Panc1 (cell line): ENCODE measurements at regions not wholly inside any gene's neighbourhood (a gene's known extent, or its start where the extent isn't known, plus 50 kb on each side); places are given as distances from the start of the nearest gene placed in this dataset.

Experiments
- ATAC-seq: fragments of 200-7000 bp; cut with Tn5 transposase; 2 replicates; pipeline ENCODE4 v1.9.1; 2020; ENCODE audit warnings: mild to moderate bottlenecking, moderate library complexity
- BruUV-seq: library from RNA; stranded (reverse); fragments of 400-500 nt; replicated peaks from 2 replicates; lab custom pipeline; 2021; lab: Mats Ljungman, UMichigan
- CTCF ChIA-PET: fragments of 300-600 bp; sonication (Branson Sonifier 250); formaldehyde crosslinking; loops from one replicate; lab custom pipeline; 2022; ENCODE audit warnings: antibody characterized with exemption; lab: Charles Lee
- POLR2A ChIA-PET: fragments of 300-600 bp; sonication (Branson Sonifier 250); formaldehyde crosslinking; loops from one replicate; lab custom pipeline; 2022; ENCODE audit warnings: antibody characterized with exemption; lab: Charles Lee
- DNase-seq: peaks from one replicate; pipeline ENCODE4 v3.0.0-alpha.2; 2010; ENCODE audit warnings: low read depth, low spot score
- H3K27ac ChIP-seq: 2 replicates; pipeline ENCODE4 v1.5.1; 2011; ENCODE audit warnings: mild to moderate bottlenecking, low read length, inconsistent platforms
- H3K27me3 ChIP-seq: fragments of 200-500 bp; sonication (Bioruptor generic); 2 replicates; pipeline ENCODE4 v1.6.0; 2014; ENCODE audit warnings: low read length, inconsistent platforms; ENCODE audit not compliant: control insufficient read depth, insufficient read depth
- H3K36me3 ChIP-seq: fragments of 200-500 bp; sonication (Bioruptor generic); 2 replicates; pipeline ENCODE4 v1.5.1; 2014; ENCODE audit warnings: inconsistent platforms, mild to moderate bottlenecking, low read length, moderate library complexity; ENCODE audit not compliant: control insufficient read depth, insufficient read depth
- H3K4me1 ChIP-seq: 2 replicates; pipeline ENCODE4 v1.5.1; 2011; ENCODE audit warnings: inconsistent platforms, mild to moderate bottlenecking, low read length, moderate library complexity; ENCODE audit not compliant: control insufficient read depth, insufficient read depth
- H3K4me3 ChIP-seq, 2 experiments: 2 replicates each; pipeline ENCODE4 v1.5.1; 2011 to 2012; ENCODE audit warnings: low read depth in 2 of 2, low read length in 2 of 2, mild to moderate bottlenecking in 2 of 2, inconsistent platforms in 1 of 2, moderate library complexity in 1 of 2
- H3K9me3 ChIP-seq: fragments of 200-500 bp; sonication (Bioruptor generic); 2 replicates; pipeline ENCODE4 v1.5.1; 2014; ENCODE audit warnings: low read depth, mild to moderate bottlenecking, inconsistent platforms, low read length, moderate library complexity; ENCODE audit not compliant: control insufficient read depth, insufficient read depth
- POLR2AphosphoS5 ChIP-seq: IDR thresholded peaks from 2 replicates; pipeline ENCODE4 v1.6.1; 2012; ENCODE audit warnings: mild to moderate bottlenecking, low read depth, low read length, moderate library complexity
- SIN3A ChIP-seq: IDR thresholded peaks from 2 replicates; pipeline ENCODE4 v1.6.1; 2012; ENCODE audit warnings: low read depth, mild to moderate bottlenecking, low read length, moderate library complexity, borderline replicate concordance; ENCODE audit not compliant: insufficient read depth
- TCF7L2 ChIP-seq: IDR thresholded peaks from 2 replicates; pipeline ENCODE4 v1.6.1; 2011; ENCODE audit warnings: mild to moderate bottlenecking, low read depth, low read length, inconsistent platforms
- in situ Hi-C: cut with HindIII; loops from 2 replicates; pipeline ENCODE4 v1.10.0; 2016; ENCODE audit warnings: low sequenced_read_pairs, low pct_unique_long_range_greater_than_20kb
- intact Hi-C: fragments of 100-400 bp; cut with micrococcal nuclease; formaldehyde crosslinking; loops from one replicate; pipeline ENCODE4 v1.10.0; 2022; ENCODE audit not compliant: unreplicated experiment
- TF ChIP-seq, protein P1 (sequence below): fragments of 450-650 bp; IDR thresholded peaks from 2 replicates; pipeline ENCODE4 v1.5.1; 2017; ENCODE audit warnings: mild to moderate bottlenecking
- TF ChIP-seq, protein P2 (sequence below), 2 experiments: IDR thresholded peaks; 2 replicates each; pipeline ENCODE4 v1.6.1; 2011 to 2012; ENCODE audit warnings: low read depth in 2 of 2, control low read depth in 1 of 2, low read length in 1 of 2, mild to moderate bottlenecking in 1 of 2, moderate library complexity in 1 of 2; ENCODE audit not compliant: insufficient read depth in 1 of 2

DNA sequence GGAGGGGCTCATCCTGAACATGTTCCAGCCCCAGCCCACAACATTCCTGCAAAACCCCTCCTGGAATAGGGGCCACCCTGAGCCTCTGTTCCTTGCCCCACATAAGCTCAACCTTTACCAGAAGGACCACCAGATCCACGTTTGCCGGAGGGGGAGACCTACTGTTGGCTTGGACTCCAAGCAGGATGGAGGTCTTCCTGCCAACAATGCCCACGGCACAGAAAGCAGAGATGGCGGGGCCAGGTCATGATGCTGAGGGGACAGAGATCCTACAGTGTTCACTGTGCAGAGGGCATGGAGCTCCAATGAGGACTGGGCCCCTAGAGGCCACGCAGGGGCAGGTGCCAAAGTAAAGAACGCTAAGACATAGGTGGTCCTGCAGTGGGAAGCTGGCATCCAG lies 98.5 kb upstream of the RAB6C start:
- no peak overlapping the region for H3K27ac ChIP-seq
- no TSS peak for BruUV-seq
- TF ChIP-seq, protein P1, sequence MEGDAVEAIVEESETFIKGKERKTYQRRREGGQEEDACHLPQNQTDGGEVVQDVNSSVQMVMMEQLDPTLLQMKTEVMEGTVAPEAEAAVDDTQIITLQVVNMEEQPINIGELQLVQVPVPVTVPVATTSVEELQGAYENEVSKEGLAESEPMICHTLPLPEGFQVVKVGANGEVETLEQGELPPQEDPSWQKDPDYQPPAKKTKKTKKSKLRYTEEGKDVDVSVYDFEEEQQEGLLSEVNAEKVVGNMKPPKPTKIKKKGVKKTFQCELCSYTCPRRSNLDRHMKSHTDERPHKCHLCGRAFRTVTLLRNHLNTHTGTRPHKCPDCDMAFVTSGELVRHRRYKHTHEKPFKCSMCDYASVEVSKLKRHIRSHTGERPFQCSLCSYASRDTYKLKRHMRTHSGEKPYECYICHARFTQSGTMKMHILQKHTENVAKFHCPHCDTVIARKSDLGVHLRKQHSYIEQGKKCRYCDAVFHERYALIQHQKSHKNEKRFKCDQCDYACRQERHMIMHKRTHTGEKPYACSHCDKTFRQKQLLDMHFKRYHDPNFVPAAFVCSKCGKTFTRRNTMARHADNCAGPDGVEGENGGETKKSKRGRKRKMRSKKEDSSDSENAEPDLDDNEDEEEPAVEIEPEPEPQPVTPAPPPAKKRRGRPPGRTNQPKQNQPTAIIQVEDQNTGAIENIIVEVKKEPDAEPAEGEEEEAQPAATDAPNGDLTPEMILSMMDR: no peak
- TF ChIP-seq, protein P2, sequence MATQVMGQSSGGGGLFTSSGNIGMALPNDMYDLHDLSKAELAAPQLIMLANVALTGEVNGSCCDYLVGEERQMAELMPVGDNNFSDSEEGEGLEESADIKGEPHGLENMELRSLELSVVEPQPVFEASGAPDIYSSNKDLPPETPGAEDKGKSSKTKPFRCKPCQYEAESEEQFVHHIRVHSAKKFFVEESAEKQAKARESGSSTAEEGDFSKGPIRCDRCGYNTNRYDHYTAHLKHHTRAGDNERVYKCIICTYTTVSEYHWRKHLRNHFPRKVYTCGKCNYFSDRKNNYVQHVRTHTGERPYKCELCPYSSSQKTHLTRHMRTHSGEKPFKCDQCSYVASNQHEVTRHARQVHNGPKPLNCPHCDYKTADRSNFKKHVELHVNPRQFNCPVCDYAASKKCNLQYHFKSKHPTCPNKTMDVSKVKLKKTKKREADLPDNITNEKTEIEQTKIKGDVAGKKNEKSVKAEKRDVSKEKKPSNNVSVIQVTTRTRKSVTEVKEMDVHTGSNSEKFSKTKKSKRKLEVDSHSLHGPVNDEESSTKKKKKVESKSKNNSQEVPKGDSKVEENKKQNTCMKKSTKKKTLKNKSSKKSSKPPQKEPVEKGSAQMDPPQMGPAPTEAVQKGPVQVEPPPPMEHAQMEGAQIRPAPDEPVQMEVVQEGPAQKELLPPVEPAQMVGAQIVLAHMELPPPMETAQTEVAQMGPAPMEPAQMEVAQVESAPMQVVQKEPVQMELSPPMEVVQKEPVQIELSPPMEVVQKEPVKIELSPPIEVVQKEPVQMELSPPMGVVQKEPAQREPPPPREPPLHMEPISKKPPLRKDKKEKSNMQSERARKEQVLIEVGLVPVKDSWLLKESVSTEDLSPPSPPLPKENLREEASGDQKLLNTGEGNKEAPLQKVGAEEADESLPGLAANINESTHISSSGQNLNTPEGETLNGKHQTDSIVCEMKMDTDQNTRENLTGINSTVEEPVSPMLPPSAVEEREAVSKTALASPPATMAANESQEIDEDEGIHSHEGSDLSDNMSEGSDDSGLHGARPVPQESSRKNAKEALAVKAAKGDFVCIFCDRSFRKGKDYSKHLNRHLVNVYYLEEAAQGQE (IDR thresholded peaks at IDR 0.05; ENCODE audit: insufficient read depth in 1 of 2, low read depth in 2 of 2, low read length in 1 of 2): no peak
- no peak for TF ChIP-seq SIN3A
- no peak for TF ChIP-seq TCF7L2
- TF ChIP-seq POLR2AphosphoS5: no peak
- no peaks in the 10 kb centered on the region; the same call in 1 of the 2 replicates for H3K27me3 ChIP-seq
- ATAC-seq (no peak), DNase-seq (no peak)
- CTCF ChIA-PET: no interaction called here
- no peak overlapping the region for H3K4me3 ChIP-seq
- H3K9me3 ChIP-seq: no peaks in the 10 kb centered on the region
- no peaks in the 10 kb centered on the region for H3K4me1 ChIP-seq
- no peaks in the 10 kb centered on the region for H3K36me3 ChIP-seq
- intact Hi-C loops (no loop called here), in situ Hi-C loops (no loop called here)
- POLR2A ChIA-PET: no interaction called here

DNA sequence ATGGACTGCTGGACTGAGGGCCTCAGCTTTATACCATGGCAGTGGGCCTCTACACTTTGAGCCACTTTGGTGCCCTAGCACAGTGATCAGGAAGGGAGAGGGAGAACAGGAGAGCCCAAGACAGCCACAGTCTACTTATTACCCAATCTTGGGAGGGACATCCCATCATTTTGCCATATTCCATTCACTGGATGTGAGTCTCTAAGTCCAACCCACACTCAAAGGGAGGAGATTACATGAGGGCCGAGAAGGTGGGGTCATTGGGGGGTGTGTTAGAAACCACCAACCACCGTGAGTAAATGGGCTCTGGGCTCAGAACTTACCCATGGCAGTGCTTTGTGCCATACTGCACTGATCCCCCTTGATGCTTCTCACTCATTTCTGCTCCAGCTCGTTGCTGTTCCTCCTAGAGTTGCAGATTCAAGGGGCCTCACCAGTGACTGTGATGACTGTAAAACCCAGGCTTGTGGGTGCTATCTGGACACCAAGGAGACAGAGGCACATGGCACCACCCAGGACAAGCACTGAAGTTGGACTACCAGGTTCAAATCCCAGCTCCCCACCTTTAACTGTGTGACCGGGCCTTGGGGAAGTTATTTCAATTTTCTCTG lies 97.6 kb upstream of the RAB6C start:
- TF ChIP-seq, protein P2 (IDR thresholded peaks at IDR 0.05; ENCODE audit: insufficient read depth in 1 of 2, low read depth in 2 of 2, low read length in 1 of 2): no peak
- TF ChIP-seq, protein P1: no peak
- no peak for TF ChIP-seq TCF7L2
- no peak for TF ChIP-seq SIN3A
- TF ChIP-seq POLR2AphosphoS5: no peak
- BruUV-seq: no TSS peak
- H3K4me1 ChIP-seq: no peaks in the 10 kb centered on the region
- ChIA-PET POLR2A (no interaction called here), CTCF (no interaction called here)
- no peak overlapping the region for H3K27ac ChIP-seq
- intact Hi-C loops: no loop called here
- H3K4me3 ChIP-seq: no peak overlapping the region
- H3K9me3 ChIP-seq: no peaks in the 10 kb centered on the region
- in situ Hi-C loops: no loop called here
- H3K36me3 ChIP-seq: no peaks in the 10 kb centered on the region
- H3K27me3 ChIP-seq: no peaks in the 10 kb centered on the region; the same call in 1 of the 2 replicates
- ATAC-seq (no peak), DNase-seq (no peak)
